Superior temporal gyrus (tissue), 1 donor: ENCODE measurements at regions not wholly inside any gene's neighbourhood (a gene's known extent, or its start where the extent isn't known, plus 50 kb on each side); places are given as distances from the start of the nearest gene placed in this dataset.

Source experiments
- DNase-seq: peaks from one replicate; pipeline ENCODE4 v3.0.0-alpha.2; 2016; ENCODE audit errors: extremely low spot score

- no peak for DNase-seq
These were observed 243.9 kb downstream of the TOMM20 start for GRCh38 chr1:234884701-234885100.

GRCh38 chr1:234884006-234884405 is 244.6 kb downstream of the TOMM20 start:
- DNase-seq = no peak

GRCh38 chr1:234882898-234883297 is 245.7 kb downstream of the TOMM20 start:
- DNase-seq = no peak

- DNase-seq = no peak
These were observed 246.5 kb downstream of the TOMM20 start for GRCh38 chr1:234881893-234882771.

- no peak for DNase-seq
These were observed 249.2 kb downstream of the TOMM20 start for GRCh38 chr1:234879147-234880080.

- no peak for DNase-seq
These were observed 250.3 kb downstream of the TOMM20 start for GRCh38 chr1:234878288-234878687.

GRCh38 chr1:234877761-234878160 is 250.9 kb downstream of the TOMM20 start:
- no peak for DNase-seq

- DNase-seq = no peak
These were observed 252.4 kb downstream of the TOMM20 start for GRCh38 chr1:234875953-234876855.

- DNase-seq = no peak
These were observed 253.2 kb downstream of the TOMM20 start for GRCh38 chr1:234875328-234875952.

- no peak for DNase-seq
These were observed 254.0 kb downstream of the TOMM20 start for GRCh38 chr1:234874291-234875288.

GRCh38 chr1:234871710-234872271 is 256.8 kb downstream of the TOMM20 start:
- DNase-seq = no peak

GRCh38 chr1:234871039-234871709 is 257.5 kb downstream of the TOMM20 start:
- no peak for DNase-seq

GRCh38 chr1:234870020-234870981 is 258.3 kb downstream of the TOMM20 start:
- no peak for DNase-seq

- no peak for DNase-seq
These were observed 259.2 kb downstream of the TOMM20 start for GRCh38 chr1:234869182-234870019.

GRCh38 chr1:234868296-234869147 is 258.5 kb upstream of the IRF2BP2 start:
- DNase-seq = no peak
